ENCODE measurements at regions not wholly inside any gene's neighbourhood (a gene's known extent, or its start where the extent isn't known, plus 50 kb on each side); places are given as distances from the start of the nearest gene placed in this dataset.
A peak's percentile ranks its signal among the peaks of the same experiment; 100 is the strongest.

DNA sequence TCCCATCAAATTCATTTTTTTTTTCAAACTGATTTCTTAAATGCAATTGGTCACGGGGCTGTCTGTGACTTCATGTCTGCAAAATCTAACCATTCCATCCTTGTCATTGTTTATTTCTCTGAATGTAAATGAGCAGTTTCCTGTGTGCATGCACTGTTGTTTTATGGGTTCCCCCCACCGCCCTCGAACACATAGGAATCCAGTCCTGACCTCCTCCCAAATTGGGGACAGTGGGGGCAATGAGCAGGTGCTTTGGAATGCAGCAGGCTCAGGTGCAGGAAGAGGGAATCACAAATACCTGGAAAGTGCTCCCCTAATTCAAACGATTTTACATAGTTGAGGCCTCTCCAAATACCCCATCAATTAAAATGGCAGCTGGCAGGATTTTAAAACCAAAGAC lies 62.6 kb upstream of the ESRRB start:
- Histone ChIP-seq H3K27ac (ENCODE audit: low read depth in 2 of 2, low read length in 2 of 2) (peak overlapping the region in 1 of 2 donors; percentile 10), H3K4me1 (ENCODE audit: control insufficient read depth in 2 of 3, insufficient read depth in 2 of 3, low read depth in 1 of 3, low read length in 3 of 3) (peaks cover 0 to 9% (median 0%) of the 10 kb centered on the region in 3 donors), H3K9ac (ENCODE audit: low read length in 3 of 3) (peak overlapping the region in 1 of 3 donors; percentile 42), H3K27me3 (ENCODE audit: control insufficient read depth, insufficient read depth, low read length) (no peaks in the 10 kb centered on the region), H3K9me3 (ENCODE audit: control insufficient read depth in 2 of 3, insufficient read depth in 1 of 3, low read length in 3 of 3) (no peaks in the 10 kb centered on the region), H3K36me3 (ENCODE audit: control insufficient read depth in 2 of 3, insufficient read depth in 3 of 3, low read length in 3 of 3) (no peaks in the 10 kb centered on the region), H3K4me3 (ENCODE audit: low read length in 3 of 3) (peak overlapping the region in 1 of 3 donors; percentile 14)
- intact Hi-C loops (cut with DNase I): no loop called here
- FAIRE-seq: no peak
- TF ChIP-seq, protein P1, sequence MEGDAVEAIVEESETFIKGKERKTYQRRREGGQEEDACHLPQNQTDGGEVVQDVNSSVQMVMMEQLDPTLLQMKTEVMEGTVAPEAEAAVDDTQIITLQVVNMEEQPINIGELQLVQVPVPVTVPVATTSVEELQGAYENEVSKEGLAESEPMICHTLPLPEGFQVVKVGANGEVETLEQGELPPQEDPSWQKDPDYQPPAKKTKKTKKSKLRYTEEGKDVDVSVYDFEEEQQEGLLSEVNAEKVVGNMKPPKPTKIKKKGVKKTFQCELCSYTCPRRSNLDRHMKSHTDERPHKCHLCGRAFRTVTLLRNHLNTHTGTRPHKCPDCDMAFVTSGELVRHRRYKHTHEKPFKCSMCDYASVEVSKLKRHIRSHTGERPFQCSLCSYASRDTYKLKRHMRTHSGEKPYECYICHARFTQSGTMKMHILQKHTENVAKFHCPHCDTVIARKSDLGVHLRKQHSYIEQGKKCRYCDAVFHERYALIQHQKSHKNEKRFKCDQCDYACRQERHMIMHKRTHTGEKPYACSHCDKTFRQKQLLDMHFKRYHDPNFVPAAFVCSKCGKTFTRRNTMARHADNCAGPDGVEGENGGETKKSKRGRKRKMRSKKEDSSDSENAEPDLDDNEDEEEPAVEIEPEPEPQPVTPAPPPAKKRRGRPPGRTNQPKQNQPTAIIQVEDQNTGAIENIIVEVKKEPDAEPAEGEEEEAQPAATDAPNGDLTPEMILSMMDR (IDR thresholded peaks at IDR 0.05; ENCODE audit: borderline replicate concordance, extremely low read depth, insufficient read depth): no peak
- DNase-seq: no peak

DNA sequence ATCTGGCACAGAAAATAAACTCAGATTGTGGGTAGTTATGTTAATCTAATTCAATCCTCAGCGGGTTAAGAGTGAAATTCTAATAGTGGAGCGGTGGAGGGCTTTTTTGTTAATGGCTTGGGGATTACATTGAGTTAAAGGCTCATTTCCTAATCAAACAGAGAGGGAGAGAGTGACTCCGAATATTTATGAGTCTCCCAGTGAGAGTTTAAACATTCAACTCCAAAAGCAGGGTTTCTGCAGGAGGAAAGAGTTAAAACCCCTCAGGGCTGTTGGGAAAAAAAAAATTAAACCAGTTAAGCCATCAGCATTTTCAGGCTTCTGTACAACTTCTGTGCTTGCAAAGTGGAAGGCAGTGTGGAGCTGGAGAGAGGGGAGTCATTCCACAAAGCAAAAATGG lies 62.1 kb upstream of the ESRRB start:
- Histone ChIP-seq H3K4me3 (ENCODE audit: low read length in 3 of 3) (peak overlapping the region in 1 of 3 donors; percentile 14), H3K27me3 (ENCODE audit: control insufficient read depth, insufficient read depth, low read length) (no peaks in the 10 kb centered on the region), H3K27ac (ENCODE audit: low read depth in 2 of 2, low read length in 2 of 2) (peak overlapping the region; percentile 45 to 50), H3K9me3 (ENCODE audit: control insufficient read depth in 2 of 3, insufficient read depth in 1 of 3, low read length in 3 of 3) (no peaks in the 10 kb centered on the region), H3K9ac (ENCODE audit: low read length in 3 of 3) (no peak overlapping the region), H3K36me3 (ENCODE audit: control insufficient read depth in 2 of 3, insufficient read depth in 3 of 3, low read length in 3 of 3) (no peaks in the 10 kb centered on the region), H3K4me1 (ENCODE audit: control insufficient read depth in 2 of 3, insufficient read depth in 2 of 3, low read depth in 1 of 3, low read length in 3 of 3) (peaks cover 0 to 9% (median 0%) of the 10 kb centered on the region in 3 donors)
- no peak for FAIRE-seq
- DNase-seq: peak in 2 of 5 donors; percentile 54 to 65
- intact Hi-C loops (cut with DNase I): no loop called here
- TF ChIP-seq, protein P1 (IDR thresholded peaks at IDR 0.05; ENCODE audit: borderline replicate concordance, extremely low read depth, insufficient read depth): no peak

DNA sequence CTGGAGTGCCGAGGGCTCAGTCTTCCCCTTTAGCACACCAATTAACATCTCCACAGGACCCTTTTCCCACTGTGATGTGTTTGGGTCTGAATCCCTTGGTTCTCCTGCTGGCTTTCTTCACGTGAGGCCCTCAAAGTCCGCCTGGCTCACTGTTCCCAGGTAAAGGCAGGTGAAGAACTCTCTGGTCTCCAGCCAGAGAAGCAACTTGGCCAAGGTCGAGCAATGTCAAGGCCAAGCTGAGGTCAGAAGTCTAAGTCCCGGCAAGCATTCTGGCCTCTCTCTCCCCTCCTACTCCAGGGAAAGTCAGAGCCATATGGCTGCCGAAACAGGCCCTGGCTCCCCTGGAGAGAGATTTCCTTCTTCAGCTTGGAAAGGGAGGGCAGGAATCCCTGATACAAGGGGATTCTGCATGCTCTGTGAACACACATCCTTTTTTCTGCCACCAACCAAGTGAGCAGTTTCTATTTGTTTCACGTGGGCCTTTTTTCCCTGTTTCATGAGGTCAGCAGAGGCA lies 61.4 kb upstream of the ESRRB start:
- no peak for FAIRE-seq
- peaks cover 0 to 9% (median 0%) of the 10 kb centered on the region in 3 donors for H3K4me1 ChIP-seq (ENCODE audit: control insufficient read depth in 2 of 3, insufficient read depth in 2 of 3, low read depth in 1 of 3, low read length in 3 of 3)
- no peaks in the 10 kb centered on the region for H3K36me3 ChIP-seq (ENCODE audit: control insufficient read depth in 2 of 3, insufficient read depth in 3 of 3, low read length in 3 of 3)
- intact Hi-C loops (cut with DNase I): no loop called here
- peak overlapping the region; percentile 45 to 50 for H3K27ac ChIP-seq (ENCODE audit: low read depth in 2 of 2, low read length in 2 of 2)
- H3K4me3 ChIP-seq (ENCODE audit: low read length in 3 of 3): no peak overlapping the region
- no peak overlapping the region for H3K9ac ChIP-seq (ENCODE audit: low read length in 3 of 3)
- no peaks in the 10 kb centered on the region for H3K27me3 ChIP-seq (ENCODE audit: control insufficient read depth, insufficient read depth, low read length)
- no peaks in the 10 kb centered on the region for H3K9me3 ChIP-seq (ENCODE audit: control insufficient read depth in 2 of 3, insufficient read depth in 1 of 3, low read length in 3 of 3)
- TF ChIP-seq, protein P1 (IDR thresholded peaks at IDR 0.05; ENCODE audit: borderline replicate concordance, extremely low read depth, insufficient read depth): no peak
- no peak for DNase-seq

DNA sequence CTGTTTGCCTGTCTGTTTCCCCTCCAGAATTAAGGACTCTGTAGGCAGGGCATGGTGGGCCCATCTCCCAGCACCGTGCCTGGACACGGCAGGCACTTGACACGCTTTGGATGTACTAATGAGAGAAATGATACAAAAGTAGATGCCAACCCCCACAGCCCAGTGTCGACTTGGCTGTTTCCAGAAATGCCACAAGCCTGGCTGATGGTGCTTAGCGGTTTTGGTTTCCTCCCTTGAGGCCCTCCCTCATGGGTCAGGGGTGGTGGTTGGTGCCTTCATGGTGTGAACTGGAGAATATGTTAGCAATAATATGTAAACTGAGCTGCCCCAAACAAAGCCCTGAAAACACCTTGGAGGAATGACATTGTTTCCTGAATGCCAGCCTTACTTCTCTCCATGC lies 55.5 kb upstream of the ESRRB start:
- Histone ChIP-seq H3K27ac (ENCODE audit: low read depth in 2 of 2, low read length in 2 of 2) (no peak overlapping the region), H3K27me3 (ENCODE audit: control insufficient read depth, insufficient read depth, low read length) (no peaks in the 10 kb centered on the region), H3K36me3 (ENCODE audit: control insufficient read depth in 2 of 3, insufficient read depth in 3 of 3, low read length in 3 of 3) (no peaks in the 10 kb centered on the region), H3K4me3 (ENCODE audit: low read length in 3 of 3) (no peak overlapping the region), H3K4me1 (ENCODE audit: control insufficient read depth in 2 of 3, insufficient read depth in 2 of 3, low read depth in 1 of 3, low read length in 3 of 3) (peaks cover 0 to 2% (median 0%) of the 10 kb centered on the region in 3 donors), H3K9ac (ENCODE audit: low read length in 3 of 3) (no peak overlapping the region), H3K9me3 (ENCODE audit: control insufficient read depth in 2 of 3, insufficient read depth in 1 of 3, low read length in 3 of 3) (no peaks in the 10 kb centered on the region)
- FAIRE-seq: no peak
- intact Hi-C loops (cut with DNase I): no loop called here
- DNase-seq: no peak
- TF ChIP-seq, protein P1 (IDR thresholded peaks at IDR 0.05; ENCODE audit: borderline replicate concordance, extremely low read depth, insufficient read depth): no peak

Data from kidney (tissue), 13 donors.